HL-60 (cell line): ENCODE measurements at regions not wholly inside any gene's neighbourhood (a gene's known extent, or its start where the extent isn't known, plus 50 kb on each side); places are given as distances from the start of the nearest gene placed in this dataset.

Experiments
- DNase-seq, 2 experiments: peaks; one replicate each; pipeline ENCODE4 v3.0.0-alpha.2; 2010 to 2020; ENCODE audit warnings: low read depth in 1 of 2, low spot score in 1 of 2
- H3K27ac ChIP-seq: fragments of 250-450 bp; sonication (Bioruptor Pico); replicated peaks from 2 replicates; pipeline ENCODE4 v1.5.1; 2020; ENCODE audit warnings: mild to moderate bottlenecking, moderate library complexity
- H3K27me3 ChIP-seq: fragments of 250-450 bp; sonication (Bioruptor Pico); 2 replicates; pipeline ENCODE4 v1.5.1; 2021; ENCODE audit warnings: mild to moderate bottlenecking, moderate library complexity; ENCODE audit not compliant: insufficient read depth, poor library complexity, severe bottlenecking
- H3K4me3 ChIP-seq: replicated peaks from 2 replicates; pipeline ENCODE4 v1.5.1; 2011; ENCODE audit warnings: mild to moderate bottlenecking, control low read depth, low read length; ENCODE audit not compliant: insufficient read depth
- CTCF ChIP-seq: IDR thresholded peaks from one replicate; pipeline ENCODE4 v1.5.1; 2011; ENCODE audit warnings: low read length, control low read depth, inconsistent platforms; ENCODE audit not compliant: insufficient read depth
- GABPA ChIP-seq: IDR thresholded peaks from 2 replicates; pipeline ENCODE4 v1.6.1; 2012; ENCODE audit warnings: low read depth
- POLR2AphosphoS5 ChIP-seq: IDR thresholded peaks from 2 replicates; pipeline ENCODE4 v1.6.1; 2012; ENCODE audit warnings: low read depth
- REST ChIP-seq: IDR thresholded peaks from 2 replicates; pipeline ENCODE4 v1.6.1; 2012; ENCODE audit warnings: low read depth; ENCODE audit not compliant: insufficient replicate concordance
- SPI1 ChIP-seq: IDR thresholded peaks from 2 replicates; pipeline ENCODE4 v1.6.1; 2012; ENCODE audit warnings: low read depth, mild to moderate bottlenecking, borderline replicate concordance

- DNase-seq, result no peak
These were observed 54.4 kb upstream of the RNF24 start for GRCh38 chr20:4069751-4070150.

GRCh38 chr20:4068708-4069107 is 53.4 kb upstream of the RNF24 start:
- Histone ChIP-seq H3K27me3 (no peaks in the 10 kb centered on the region), H3K27ac (peak overlapping the region; percentile 96), H3K4me3 (no peak overlapping the region)
- TF ChIP-seq CTCF (no peak), REST (no peak), SPI1 (no peak), POLR2AphosphoS5 (no peak), GABPA (no peak)
- DNase-seq, result peak in 1 of 2 experiments; percentile 59

More at GRCh38 chr20:4069751-4070150, 54.4 kb upstream of the RNF24 start:
- Histone ChIP-seq H3K27ac (peak overlapping the region; percentile 96), H3K27me3 (no peaks in the 10 kb centered on the region), H3K4me3 (no peak overlapping the region)
- TF ChIP-seq REST (no peak), CTCF (no peak), POLR2AphosphoS5 (no peak), GABPA (no peak), SPI1 (no peak)

- TF ChIP-seq POLR2AphosphoS5 (peak; percentile 35; the same call in 1 of the 2 replicates), GABPA (no peak), REST (no peak)
- Histone ChIP-seq H3K27ac (peak overlapping the region; percentile 96), H3K27me3 (no peaks in the 10 kb centered on the region), H3K4me3 (no peak overlapping the region)
- peak in 1 of 2 experiments; percentile 87 for DNase-seq
These were observed 52.4 kb upstream of the RNF24 start for GRCh38 chr20:4067600-4068261.
